Activated naive CD4-positive, alpha-beta T cell treated with anti-CD3 and anti-CD28 coated beads, Interleukin-2, amount 50 U/mL, for 16 hours (primary cell): ENCODE measurements at regions not wholly inside any gene's neighbourhood (a gene's known extent, or its start where the extent isn't known, plus 50 kb on each side); places are given as distances from the start of the nearest gene placed in this dataset.

Experiments used
- DNase-seq: peaks from one replicate; pipeline ENCODE4 v3.0.0-alpha.2; 2020

GRCh38 chr1:88284066-88284465 is 400.0 kb upstream of the PKN2 start:
- DNase-seq: no peak

GRCh38 chr1:88284666-88285366 is 399.3 kb upstream of the PKN2 start:
- DNase-seq: no peak

- DNase-seq: no peak
These were observed 397.4 kb upstream of the PKN2 start for GRCh38 chr1:88286716-88287115.

- no peak for DNase-seq
These were observed 395.5 kb upstream of the PKN2 start for GRCh38 chr1:88288571-88288970.

- DNase-seq: no peak
These were observed 394.5 kb upstream of the PKN2 start for GRCh38 chr1:88289401-88290102.

- no peak for DNase-seq
These were observed 392.3 kb upstream of the PKN2 start for GRCh38 chr1:88291611-88292354.

GRCh38 chr1:88293691-88294190 is 390.3 kb upstream of the PKN2 start:
- DNase-seq: no peak

- DNase-seq: no peak
These were observed 387.8 kb upstream of the PKN2 start for GRCh38 chr1:88296227-88296626.

GRCh38 chr1:88296642-88297041 is 387.4 kb upstream of the PKN2 start:
- no peak for DNase-seq

GRCh38 chr1:88298506-88298905 is 385.6 kb upstream of the PKN2 start:
- no peak for DNase-seq

- DNase-seq: no peak
These were observed 383.3 kb upstream of the PKN2 start for GRCh38 chr1:88300752-88301263.

- no peak for DNase-seq
These were observed 381.1 kb upstream of the PKN2 start for GRCh38 chr1:88302843-88303486.

GRCh38 chr1:88311265-88311664 is 372.8 kb upstream of the PKN2 start:
- no peak for DNase-seq

GRCh38 chr1:88311907-88312306 is 372.2 kb upstream of the PKN2 start:
- no peak for DNase-seq

GRCh38 chr1:88317396-88317795 is 366.7 kb upstream of the PKN2 start:
- no peak for DNase-seq

- no peak for DNase-seq
These were observed 365.3 kb upstream of the PKN2 start for GRCh38 chr1:88318740-88319139.

GRCh38 chr1:88320291-88320690 is 363.8 kb upstream of the PKN2 start:
- DNase-seq: no peak

- no peak for DNase-seq
These were observed 362.4 kb upstream of the PKN2 start for GRCh38 chr1:88321706-88322105.

GRCh38 chr1:88324899-88325298 is 359.2 kb upstream of the PKN2 start:
- no peak for DNase-seq

GRCh38 chr1:88327391-88328267 is 356.4 kb upstream of the PKN2 start:
- DNase-seq: no peak

- DNase-seq: no peak
These were observed 353.9 kb upstream of the PKN2 start for GRCh38 chr1:88330201-88330600.

- no peak for DNase-seq
These were observed 350.9 kb upstream of the PKN2 start for GRCh38 chr1:88333086-88333695.
